SK-N-SH (cell line): ENCODE measurements at regions not wholly inside any gene's neighbourhood (a gene's known extent, or its start where the extent isn't known, plus 50 kb on each side); places are given as distances from the start of the nearest gene placed in this dataset.
"Not testable (repeated sequence)": the region's sequence is repeated elsewhere in the genome, so short reads cannot be mapped to it uniquely, and the experiment has no call there.

ENCODE experiments used
- CTCF ChIA-PET: fragments of 300-600, 350-600 bp; formaldehyde crosslinking; extraction: SDS; loops from one replicate; lab custom pipeline; 2021; lab: Yijun Ruan, JAX
- POLR2A ChIA-PET: fragments of 350-600 bp; sonication (Branson Sonifier 250); formaldehyde crosslinking; extraction: SDS; loops from one replicate; lab custom pipeline; 2020; ENCODE audit warnings: antibody characterized with exemption, inconsistent platforms; lab: Yijun Ruan, JAX
- DNase-seq: peaks from one replicate; pipeline ENCODE4 v3.0.0; 2012
- H2AFZ ChIP-seq: fragments of 200-600 bp; sonication (generic); 2 replicates; pipeline ENCODE4 v1.8.1; 2016; ENCODE audit warnings: antibody characterized with exemption, mild to moderate bottlenecking, low read depth
- H3F3A ChIP-seq: fragments of 200-600 bp; sonication (generic); replicated peaks from 2 replicates; pipeline ENCODE3; 2016; ENCODE audit warnings: antibody characterized with exemption, mild to moderate bottlenecking; ENCODE audit not compliant: insufficient read depth
- H3K27ac ChIP-seq, 2 experiments: fragments of 200-500 bp in 1 of 2; fragments of 200-600 bp in 1 of 2; sonication (Bioruptor generic) in 1 of 2; sonication (generic), shearing (Covaris generic) in 1 of 2; 2 replicates each; pipeline versions ENCODE4 v1.5.1 to v1.6.1; 2014 to 2016; ENCODE audit warnings: low read depth in 2 of 2, inconsistent platforms in 1 of 2, low read length in 1 of 2, mild to moderate bottlenecking in 1 of 2, mixed read lengths in 1 of 2
- H3K27me3 ChIP-seq: fragments of 200-600 bp; sonication (generic), shearing (Covaris generic); 2 replicates; pipeline ENCODE4 v1.6.1; 2016; ENCODE audit warnings: mixed run types; ENCODE audit not compliant: insufficient read depth
- H3K36me3 ChIP-seq, 2 experiments: fragments of 200-500 bp in 1 of 2; fragments of 200-600 bp in 1 of 2; sonication (Bioruptor generic) in 1 of 2; sonication (generic) in 1 of 2; replicated peaks in 1 of 2; 2 replicates each; pipeline versions ENCODE3 to v1.5.1; 2014 to 2016; ENCODE audit warnings: low read length in 1 of 2, mild to moderate bottlenecking in 1 of 2; ENCODE audit not compliant: insufficient read depth in 2 of 2, control insufficient read depth in 1 of 2
- H3K4me1 ChIP-seq, 2 experiments: fragments of 200-500 bp in 1 of 2; fragments of 200-600 bp in 1 of 2; sonication (Bioruptor generic) in 1 of 2; sonication (generic), shearing (Covaris generic) in 1 of 2; 2 replicates each; pipeline versions ENCODE4 v1.5.1 to v1.6.1; 2014 to 2016; ENCODE audit warnings: low read depth in 1 of 2, low read length in 1 of 2, mixed run types in 1 of 2; ENCODE audit not compliant: insufficient read depth in 2 of 2, control insufficient read depth in 1 of 2
- H3K4me2 ChIP-seq: fragments of 200-600 bp; sonication (generic), shearing (Covaris generic); 2 replicates; pipeline ENCODE4 v1.6.1; 2017; ENCODE audit warnings: mixed run types
- H3K4me3 ChIP-seq, 2 experiments: fragments of 200-500 bp in 1 of 2; fragments of 200-600 bp in 1 of 2; sonication (Bioruptor generic) in 1 of 2; sonication (generic), shearing (Covaris generic) in 1 of 2; 2 replicates each; pipeline versions ENCODE4 v1.5.1 to v1.8.1; 2014 to 2016; ENCODE audit warnings: low read depth in 2 of 2, inconsistent platforms in 1 of 2, low read length in 1 of 2, mild to moderate bottlenecking in 1 of 2, mixed read lengths in 1 of 2, moderate library complexity in 1 of 2
- H3K79me2 ChIP-seq: fragments of 200-600 bp; sonication (generic); 2 replicates; pipeline ENCODE4 v1.8.1; 2017; ENCODE audit warnings: mild to moderate bottlenecking; ENCODE audit not compliant: insufficient read depth
- H3K9ac ChIP-seq: fragments of 200-600 bp; sonication (generic); 2 replicates; pipeline ENCODE4 v1.6.1; 2017; ENCODE audit warnings: mixed run types
- H3K9me2 ChIP-seq: fragments of 200-600 bp; sonication (generic); 2 replicates; pipeline ENCODE4 v1.6.1; 2017; ENCODE audit warnings: mixed run types
- H3K9me3 ChIP-seq: fragments of 200-600 bp; sonication (generic); 2 replicates; pipeline ENCODE4 v1.6.1; 2017; ENCODE audit warnings: mixed run types, mild to moderate bottlenecking, moderate library complexity
- H4K20me1 ChIP-seq: fragments of 200-600 bp; sonication (generic); 2 replicates; pipeline ENCODE4 v1.6.1; 2017; ENCODE audit warnings: mild to moderate bottlenecking, mixed run types; ENCODE audit not compliant: insufficient read depth
- CTCF ChIP-seq: fragments of 200-600 bp; sonication (generic); IDR thresholded peaks from 2 replicates; pipeline ENCODE4 v1.6.1; 2017; ENCODE audit warnings: antibody characterized with exemption, mild to moderate bottlenecking, moderate library complexity
- IRF3 ChIP-seq: fragments of 150-350 bp; IDR thresholded peaks from 2 replicates; pipeline ENCODE4 v1.6.1; 2016; ENCODE audit warnings: mild to moderate bottlenecking, low read depth, low read length
- NFIC ChIP-seq: IDR thresholded peaks from 2 replicates; pipeline ENCODE4 v1.4.0; 2012; ENCODE audit warnings: borderline replicate concordance
- NRF1 ChIP-seq: IDR thresholded peaks from 2 replicates; pipeline ENCODE4 v1.6.1; 2012; ENCODE audit warnings: low read depth, mild to moderate bottlenecking, low read length
- RAD21 ChIP-seq: IDR thresholded peaks from 2 replicates; pipeline ENCODE4 v1.6.1; 2012; ENCODE audit warnings: mild to moderate bottlenecking, low read length
- REST ChIP-seq: IDR thresholded peaks from 2 replicates; pipeline ENCODE4 v1.6.1; 2012; ENCODE audit warnings: mild to moderate bottlenecking, low read depth, low read length, moderate library complexity
- USF2 ChIP-seq: fragments of 150-350 bp; IDR thresholded peaks from 2 replicates; pipeline ENCODE4 v1.6.1; 2017; ENCODE audit warnings: antibody characterized with exemption, low read length, low read depth, borderline replicate concordance
- WGBS: methylation state at CpG from one replicate; pipeline ENCODE4 v1.1.6; 2017; ENCODE audit warnings: low lambda C conversion rate; 5-methylcytosine and 5-hydroxymethylcytosine counted together

- Histone ChIP-seq H3K9ac (no peak overlapping the region), H3K9me3 (no peaks in the 10 kb centered on the region), H3K4me2 (no peak overlapping the region), H3K4me3 (no peak overlapping the region), H3F3A (no peaks in the 10 kb centered on the region), H3K27me3 (no peaks in the 10 kb centered on the region), H3K4me1 (no peaks in the 10 kb centered on the region), H4K20me1 (no peaks in the 10 kb centered on the region), H3K36me3 (no peaks in the 10 kb centered on the region), H3K9me2 (no peaks in the 10 kb centered on the region), H2AFZ (no peak overlapping the region), H3K27ac (no peak overlapping the region), H3K79me2 (no peaks in the 10 kb centered on the region)
- TF ChIP-seq REST (no peak), NFIC (no peak), USF2 (no peak), IRF3 (no peak), RAD21 (no peak), NRF1 (no peak), CTCF (no peak)
- 41% methylated on average over 2 of the region's 2 CpGs for WGBS
- ChIA-PET POLR2A (no interaction called here), CTCF (no interaction called here)
- DNase-seq, result no peak
Observed at GRCh38 chr10:65265451-65265954, 1660.3 kb upstream of the LRRTM3 start.

GRCh38 chr10:65269551-65269950 is 1656.3 kb upstream of the LRRTM3 start:
- DNase-seq, H3K27ac ChIP-seq, H3K9ac ChIP-seq, H3K4me1 ChIP-seq, H3K4me2 ChIP-seq, H3K4me3 ChIP-seq, CTCF ChIA-PET, H4K20me1 ChIP-seq, H2AFZ ChIP-seq, POLR2A ChIA-PET, H3K9me3 ChIP-seq, H3K9me2 ChIP-seq, H3K79me2 ChIP-seq, H3K36me3 ChIP-seq, H3F3A ChIP-seq, H3K27me3 ChIP-seq: not testable (repeated sequence)
